Smooth muscle cell (in vitro differentiated cells): ENCODE measurements at regions not wholly inside any gene's neighbourhood (a gene's known extent, or its start where the extent isn't known, plus 50 kb on each side); places are given as distances from the start of the nearest gene placed in this dataset.

Experiments used
- DNase-seq: peaks from one replicate; lab custom pipeline; 2025; ENCODE audit not compliant: unreplicated experiment; lab: John Stamatoyannopoulos, UW
- H2AFZ ChIP-seq: fragments of 200-600 bp; sonication (generic); 2 replicates; pipeline ENCODE4 v1.6.0; 2016; ENCODE audit warnings: antibody characterized with exemption, low read depth, mild to moderate bottlenecking
- H3F3A ChIP-seq: fragments of 200-600 bp; sonication (generic); 2 replicates; pipeline ENCODE4 v1.6.0; 2017; ENCODE audit warnings: antibody characterized with exemption, low read depth
- H3K27ac ChIP-seq: fragments of 200-600 bp; sonication (generic); 2 replicates; pipeline ENCODE4 v1.5.1; 2016; ENCODE audit warnings: low read depth, mild to moderate bottlenecking
- H3K27me3 ChIP-seq: fragments of 200-600 bp; sonication (generic); 2 replicates; pipeline ENCODE4 v1.6.1; 2016; ENCODE audit warnings: low read depth, mild to moderate bottlenecking
- H3K36me3 ChIP-seq: fragments of 200-600 bp; sonication (generic); 2 replicates; pipeline ENCODE4 v1.5.1; 2016; ENCODE audit warnings: low read depth
- H3K4me1 ChIP-seq: fragments of 200-600 bp; sonication (generic); 2 replicates; pipeline ENCODE4 v1.5.1; 2016; ENCODE audit warnings: low read depth
- H3K4me2 ChIP-seq: fragments of 200-600 bp; sonication (generic); 2 replicates; pipeline ENCODE4 v1.6.0; 2016; ENCODE audit warnings: mild to moderate bottlenecking
- H3K4me3 ChIP-seq: fragments of 200-600 bp; sonication (generic); 2 replicates; pipeline ENCODE4 v1.5.1; 2016; ENCODE audit warnings: mild to moderate bottlenecking
- H3K79me2 ChIP-seq: fragments of 200-600 bp; sonication (generic); 2 replicates; pipeline ENCODE4 v1.6.0; 2016; ENCODE audit warnings: low read depth, mild to moderate bottlenecking
- H3K9ac ChIP-seq: fragments of 200-600 bp; sonication (generic); 2 replicates; pipeline ENCODE4 v1.6.0; 2016; ENCODE audit warnings: low read depth
- H3K9me3 ChIP-seq: fragments of 200-600 bp; sonication (generic); replicated peaks from 2 replicates; pipeline ENCODE4 v1.5.1; 2016; ENCODE audit warnings: low read depth
- H4K20me1 ChIP-seq: fragments of 200-600 bp; sonication (generic); 2 replicates; pipeline ENCODE4 v1.6.0; 2016; ENCODE audit warnings: low read depth
- WGBS: methylation state at CpG from one replicate; pipeline ENCODE4 v1.1.7; 2016; ENCODE audit warnings: low lambda C conversion rate; 5-methylcytosine and 5-hydroxymethylcytosine counted together
- TF ChIP-seq, protein P1 (sequence below): fragments of 200-600 bp; sonication (generic); IDR thresholded peaks from 2 replicates; pipeline ENCODE4 v1.5.1; 2017; ENCODE audit warnings: borderline replicate concordance, mild to moderate bottlenecking, antibody characterized with exemption; ENCODE audit not compliant: insufficient read depth, poor library complexity, severe bottlenecking

- WGBS, result 82% methylated on average over 4 of the region's 4 CpGs
- Histone ChIP-seq H3K4me2 (no peak overlapping the region), H3K9me3 (no peaks in the 10 kb centered on the region), H3K4me3 (no peak overlapping the region), H3K27me3 (no peaks in the 10 kb centered on the region), H3K9ac (no peak overlapping the region), H3K36me3 (no peaks in the 10 kb centered on the region), H4K20me1 (peaks cover 71% of the 10 kb centered on the region), H3K27ac (no peak overlapping the region), H3K79me2 (peaks cover 20% of the 10 kb centered on the region), H3K4me1 (peaks cover 42% of the 10 kb centered on the region), H2AFZ (no peak overlapping the region), H3F3A (no peaks in the 10 kb centered on the region)
- TF ChIP-seq, protein P1, sequence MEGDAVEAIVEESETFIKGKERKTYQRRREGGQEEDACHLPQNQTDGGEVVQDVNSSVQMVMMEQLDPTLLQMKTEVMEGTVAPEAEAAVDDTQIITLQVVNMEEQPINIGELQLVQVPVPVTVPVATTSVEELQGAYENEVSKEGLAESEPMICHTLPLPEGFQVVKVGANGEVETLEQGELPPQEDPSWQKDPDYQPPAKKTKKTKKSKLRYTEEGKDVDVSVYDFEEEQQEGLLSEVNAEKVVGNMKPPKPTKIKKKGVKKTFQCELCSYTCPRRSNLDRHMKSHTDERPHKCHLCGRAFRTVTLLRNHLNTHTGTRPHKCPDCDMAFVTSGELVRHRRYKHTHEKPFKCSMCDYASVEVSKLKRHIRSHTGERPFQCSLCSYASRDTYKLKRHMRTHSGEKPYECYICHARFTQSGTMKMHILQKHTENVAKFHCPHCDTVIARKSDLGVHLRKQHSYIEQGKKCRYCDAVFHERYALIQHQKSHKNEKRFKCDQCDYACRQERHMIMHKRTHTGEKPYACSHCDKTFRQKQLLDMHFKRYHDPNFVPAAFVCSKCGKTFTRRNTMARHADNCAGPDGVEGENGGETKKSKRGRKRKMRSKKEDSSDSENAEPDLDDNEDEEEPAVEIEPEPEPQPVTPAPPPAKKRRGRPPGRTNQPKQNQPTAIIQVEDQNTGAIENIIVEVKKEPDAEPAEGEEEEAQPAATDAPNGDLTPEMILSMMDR, result no peak
- DNase-seq, result no peak
Measured at GRCh38 chr6:138575257-138575656, 76.0 kb upstream of the NHSL1 start.

DNA sequence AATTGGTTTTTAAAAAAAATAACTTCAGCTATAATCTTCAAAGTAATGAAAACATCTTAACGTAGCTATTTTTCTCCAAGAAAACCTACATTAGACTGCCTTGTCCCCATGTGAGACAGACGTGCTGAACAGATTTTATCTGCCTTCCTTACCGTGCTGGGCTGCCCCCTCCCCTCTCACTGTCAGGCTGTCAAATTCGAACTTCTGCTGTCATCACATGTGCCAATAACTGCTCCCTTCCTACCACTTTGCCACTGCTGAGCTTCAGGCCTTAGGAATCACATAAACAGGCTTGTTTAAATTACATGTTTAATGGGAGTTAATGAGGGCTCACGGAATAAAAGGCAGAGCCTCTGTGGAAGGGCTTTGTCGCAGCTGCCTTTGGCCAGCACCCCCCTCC lies 77.0 kb upstream of the NHSL1 start:
- Histone ChIP-seq H3F3A (no peaks in the 10 kb centered on the region), H3K36me3 (no peaks in the 10 kb centered on the region), H3K79me2 (peaks cover 29% of the 10 kb centered on the region), H2AFZ (no peak overlapping the region), H3K9me3 (no peaks in the 10 kb centered on the region), H3K27ac (no peak overlapping the region), H3K4me3 (no peak overlapping the region), H3K4me1 (peaks cover 31% of the 10 kb centered on the region), H3K9ac (no peak overlapping the region), H3K27me3 (no peaks in the 10 kb centered on the region), H3K4me2 (no peak overlapping the region), H4K20me1 (peaks cover 67% of the 10 kb centered on the region)
- DNase-seq, result no peak
- TF ChIP-seq, protein P1, result no peak
- 55% methylated on average over 6 of the region's 6 CpGs for WGBS

- peaks cover 33% of the 10 kb centered on the region for H3K79me2 ChIP-seq
- H2AFZ ChIP-seq, result no peak overlapping the region
- WGBS, result 60% methylated on average over 9 of the region's 9 CpGs
- H3K4me3 ChIP-seq, result no peak overlapping the region
- H4K20me1 ChIP-seq, result peaks cover 68% of the 10 kb centered on the region
- H3K9me3 ChIP-seq, result no peaks in the 10 kb centered on the region
- no peaks in the 10 kb centered on the region for H3K27me3 ChIP-seq
- H3F3A ChIP-seq, result no peaks in the 10 kb centered on the region
- H3K27ac ChIP-seq, result no peak overlapping the region
- TF ChIP-seq, protein P1, result no peak
- peaks cover 24% of the 10 kb centered on the region for H3K4me1 ChIP-seq
- no peak overlapping the region for H3K9ac ChIP-seq
- no peaks in the 10 kb centered on the region for H3K36me3 ChIP-seq
- no peak overlapping the region for H3K4me2 ChIP-seq
- DNase-seq, result no peak
Measured at GRCh38 chr6:138577151-138577915, 78.0 kb upstream of the NHSL1 start.

DNA sequence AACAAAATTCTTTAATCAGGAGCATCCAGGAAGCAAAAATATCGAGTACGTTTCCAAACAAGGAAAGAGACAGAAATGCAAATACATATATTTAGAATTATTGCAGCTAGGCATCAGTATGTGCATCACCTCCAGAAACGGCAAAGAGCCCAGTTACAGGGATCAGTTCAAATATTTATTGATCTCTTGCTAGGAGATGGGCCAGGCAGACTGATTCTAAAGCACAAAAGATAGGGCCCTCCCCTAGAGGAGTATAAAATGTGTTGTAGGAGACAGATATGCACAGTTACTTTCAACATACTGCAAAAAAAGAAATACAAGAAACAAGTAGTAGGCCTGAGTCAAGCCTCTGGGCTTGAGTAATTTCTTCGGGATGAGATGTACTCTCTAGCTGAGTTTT lies 80.7 kb upstream of the NHSL1 start:
- no peak overlapping the region for H3K4me3 ChIP-seq
- no peaks in the 10 kb centered on the region for H3K27me3 ChIP-seq
- no peak overlapping the region for H3K9ac ChIP-seq
- H4K20me1 ChIP-seq, result peaks cover 60% of the 10 kb centered on the region
- no peak overlapping the region for H3K4me2 ChIP-seq
- no peak overlapping the region for H2AFZ ChIP-seq
- H3K9me3 ChIP-seq, result no peaks in the 10 kb centered on the region
- H3K79me2 ChIP-seq, result peaks cover 39% of the 10 kb centered on the region
- H3F3A ChIP-seq, result no peaks in the 10 kb centered on the region
- DNase-seq, result no peak
- WGBS, result 89% methylated on average over 4 of the region's 4 CpGs
- no peak overlapping the region for H3K27ac ChIP-seq
- peaks cover 20% of the 10 kb centered on the region for H3K4me1 ChIP-seq
- TF ChIP-seq, protein P1, result no peak
- H3K36me3 ChIP-seq, result no peaks in the 10 kb centered on the region
